Neutrophil (primary cell): ENCODE measurements at regions not wholly inside any gene's neighbourhood (a gene's known extent, or its start where the extent isn't known, plus 50 kb on each side); places are given as distances from the start of the nearest gene placed in this dataset.
A peak's percentile ranks its signal among the peaks of the same experiment; 100 is the strongest.
"Not testable (repeated sequence)": the region's sequence is repeated elsewhere in the genome, so short reads cannot be mapped to it uniquely, and the experiment has no call there.

ENCODE experiments used
- H3K27ac ChIP-seq: fragments of 200-600 bp; sonication (generic); 2 replicates; pipeline ENCODE4 v1.5.1; 2016; ENCODE audit warnings: mild to moderate bottlenecking, moderate library complexity
- H3K27me3 ChIP-seq: fragments of 200-600 bp; sonication (generic); 2 replicates; pipeline ENCODE4 v1.6.0; 2016; ENCODE audit warnings: mild to moderate bottlenecking
- H3K36me3 ChIP-seq: fragments of 200-600 bp; sonication (generic); 2 replicates; pipeline ENCODE4 v1.5.1; 2017
- H3K4me1 ChIP-seq, 2 experiments: fragments of 200-600 bp in 1 of 2; sonication (generic) in 1 of 2; 1 replicate in 1 of 2; 2 replicates in 1 of 2; pipeline versions ENCODE4 v1.5.1 to v1.6.1; 2013 to 2016; ENCODE audit warnings: low read depth in 1 of 2, low read length in 1 of 2, mild to moderate bottlenecking in 1 of 2, moderate library complexity in 1 of 2; ENCODE audit not compliant: control insufficient read depth in 1 of 2, insufficient read depth in 1 of 2
- H3K4me3 ChIP-seq, 2 experiments: fragments of 200-600 bp in 1 of 2; sonication (generic) in 1 of 2; 1 replicate in 1 of 2; 2 replicates in 1 of 2; pipeline ENCODE4 v1.5.1; 2013 to 2016; ENCODE audit warnings: low read depth in 1 of 2, low read length in 1 of 2, mild to moderate bottlenecking in 1 of 2, moderate library complexity in 1 of 2
- H3K9me3 ChIP-seq: fragments of 200-600 bp; sonication (generic); 2 replicates; pipeline ENCODE4 v1.5.1; 2016
- TF ChIP-seq, protein P1 (sequence below): fragments of 200-600 bp; sonication (generic); IDR thresholded peaks from 2 replicates; pipeline ENCODE4 v1.5.1; 2016; ENCODE audit warnings: antibody characterized with exemption

DNA sequence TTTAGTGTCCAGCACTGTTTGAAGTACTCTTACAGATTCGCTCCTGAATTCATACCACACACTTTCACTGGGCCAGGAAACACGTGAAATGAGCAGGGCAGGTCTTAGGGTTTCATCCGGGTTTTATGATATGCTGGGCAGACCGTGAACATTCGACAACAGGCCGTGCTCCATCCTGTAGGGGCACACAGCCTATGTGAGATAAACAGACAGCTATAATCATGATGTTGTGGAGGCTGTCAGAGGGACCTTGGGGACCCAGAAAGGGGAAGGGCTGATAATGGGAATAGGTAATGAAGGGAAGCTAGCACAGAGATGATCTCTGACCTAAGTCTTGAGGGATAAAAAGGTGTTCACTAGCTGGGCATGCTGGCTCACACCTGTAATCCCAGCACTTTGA, 110.4 kb downstream of the RIN2 start:
- peak overlapping the region; percentile 10 to 19 for H3K4me3 ChIP-seq
- TF ChIP-seq, protein P1, sequence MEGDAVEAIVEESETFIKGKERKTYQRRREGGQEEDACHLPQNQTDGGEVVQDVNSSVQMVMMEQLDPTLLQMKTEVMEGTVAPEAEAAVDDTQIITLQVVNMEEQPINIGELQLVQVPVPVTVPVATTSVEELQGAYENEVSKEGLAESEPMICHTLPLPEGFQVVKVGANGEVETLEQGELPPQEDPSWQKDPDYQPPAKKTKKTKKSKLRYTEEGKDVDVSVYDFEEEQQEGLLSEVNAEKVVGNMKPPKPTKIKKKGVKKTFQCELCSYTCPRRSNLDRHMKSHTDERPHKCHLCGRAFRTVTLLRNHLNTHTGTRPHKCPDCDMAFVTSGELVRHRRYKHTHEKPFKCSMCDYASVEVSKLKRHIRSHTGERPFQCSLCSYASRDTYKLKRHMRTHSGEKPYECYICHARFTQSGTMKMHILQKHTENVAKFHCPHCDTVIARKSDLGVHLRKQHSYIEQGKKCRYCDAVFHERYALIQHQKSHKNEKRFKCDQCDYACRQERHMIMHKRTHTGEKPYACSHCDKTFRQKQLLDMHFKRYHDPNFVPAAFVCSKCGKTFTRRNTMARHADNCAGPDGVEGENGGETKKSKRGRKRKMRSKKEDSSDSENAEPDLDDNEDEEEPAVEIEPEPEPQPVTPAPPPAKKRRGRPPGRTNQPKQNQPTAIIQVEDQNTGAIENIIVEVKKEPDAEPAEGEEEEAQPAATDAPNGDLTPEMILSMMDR, result no peak
- H3K4me1 ChIP-seq, result peaks cover 25 to 29% of the 10 kb centered on the region in 2 experiments
- H3K36me3 ChIP-seq, result no peaks in the 10 kb centered on the region
- H3K9me3 ChIP-seq, result peaks cover 3% of the 10 kb centered on the region
- H3K27ac ChIP-seq, result peak overlapping the region; percentile 83
- H3K27me3 ChIP-seq, result no peaks in the 10 kb centered on the region

DNA sequence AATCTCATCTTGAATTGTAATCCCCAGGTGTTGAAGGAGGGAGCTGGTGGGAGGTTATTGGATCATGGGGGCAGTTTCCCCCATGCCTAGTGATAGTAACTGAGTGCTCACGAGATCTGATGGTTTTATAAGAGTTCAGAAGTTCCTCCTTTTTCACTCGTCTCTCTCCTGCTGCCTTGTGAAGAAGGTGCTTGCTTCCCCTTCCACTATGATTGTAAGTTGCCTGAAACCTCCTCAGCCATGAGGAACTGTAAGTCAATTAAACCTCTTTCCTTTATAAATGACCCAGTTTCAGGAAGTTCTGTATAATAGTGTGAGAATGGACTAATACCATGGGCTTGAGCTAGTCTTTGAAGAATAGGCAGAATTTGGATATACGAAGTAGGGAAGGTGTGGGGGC, 113.9 kb downstream of the RIN2 start:
- H3K27ac ChIP-seq, result no peak overlapping the region
- TF ChIP-seq, protein P1, result no peak
- H3K4me3 ChIP-seq, result no peak overlapping the region
- H3K4me1 ChIP-seq, result peaks cover 24 to 29% of the 10 kb centered on the region in 2 experiments
- H3K36me3 ChIP-seq, result no peaks in the 10 kb centered on the region
- no peaks in the 10 kb centered on the region for H3K27me3 ChIP-seq
- H3K9me3 ChIP-seq, result peaks cover 3% of the 10 kb centered on the region

DNA sequence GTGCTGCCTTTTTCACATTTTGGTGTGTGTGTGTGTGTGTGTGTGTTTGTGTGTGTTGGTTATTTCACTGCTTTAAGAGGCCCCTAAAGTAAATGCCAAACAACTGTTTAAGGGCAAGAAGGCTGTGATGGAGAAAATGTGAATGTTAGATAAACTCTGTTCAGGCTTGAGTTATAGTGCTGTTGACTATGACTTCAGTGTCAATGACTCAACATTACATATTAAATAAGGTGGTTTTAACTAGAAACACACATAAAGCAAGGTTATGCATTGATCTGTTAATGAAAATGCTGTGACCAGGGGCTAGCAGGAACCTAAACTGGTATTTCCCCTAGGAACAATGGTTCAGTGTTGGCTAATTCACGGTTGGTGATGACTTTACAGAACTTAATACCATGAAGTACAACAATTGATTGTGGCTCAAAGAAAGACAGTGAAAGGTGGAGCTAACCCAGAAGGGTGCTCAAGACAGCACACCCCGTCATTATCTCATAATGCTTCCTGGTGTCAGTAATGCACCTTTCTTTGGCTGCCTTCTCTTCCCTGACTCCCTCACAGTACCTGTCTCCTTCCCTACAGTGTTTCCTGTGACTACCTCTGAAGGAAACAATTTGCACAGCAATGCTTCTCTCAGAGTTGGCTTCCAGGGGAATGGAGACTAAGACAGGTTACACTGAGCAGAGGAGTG, 116.1 kb downstream of the RIN2 start:
- H3K4me1 ChIP-seq, result peaks cover 3 to 7% of the 10 kb centered on the region in 2 experiments
- H3K9me3 ChIP-seq, result peaks cover 3% of the 10 kb centered on the region
- no peaks in the 10 kb centered on the region for H3K27me3 ChIP-seq
- no peak overlapping the region for H3K4me3 ChIP-seq
- no peak overlapping the region for H3K27ac ChIP-seq
- no peaks in the 10 kb centered on the region for H3K36me3 ChIP-seq
- TF ChIP-seq, protein P1, result no peak

DNA sequence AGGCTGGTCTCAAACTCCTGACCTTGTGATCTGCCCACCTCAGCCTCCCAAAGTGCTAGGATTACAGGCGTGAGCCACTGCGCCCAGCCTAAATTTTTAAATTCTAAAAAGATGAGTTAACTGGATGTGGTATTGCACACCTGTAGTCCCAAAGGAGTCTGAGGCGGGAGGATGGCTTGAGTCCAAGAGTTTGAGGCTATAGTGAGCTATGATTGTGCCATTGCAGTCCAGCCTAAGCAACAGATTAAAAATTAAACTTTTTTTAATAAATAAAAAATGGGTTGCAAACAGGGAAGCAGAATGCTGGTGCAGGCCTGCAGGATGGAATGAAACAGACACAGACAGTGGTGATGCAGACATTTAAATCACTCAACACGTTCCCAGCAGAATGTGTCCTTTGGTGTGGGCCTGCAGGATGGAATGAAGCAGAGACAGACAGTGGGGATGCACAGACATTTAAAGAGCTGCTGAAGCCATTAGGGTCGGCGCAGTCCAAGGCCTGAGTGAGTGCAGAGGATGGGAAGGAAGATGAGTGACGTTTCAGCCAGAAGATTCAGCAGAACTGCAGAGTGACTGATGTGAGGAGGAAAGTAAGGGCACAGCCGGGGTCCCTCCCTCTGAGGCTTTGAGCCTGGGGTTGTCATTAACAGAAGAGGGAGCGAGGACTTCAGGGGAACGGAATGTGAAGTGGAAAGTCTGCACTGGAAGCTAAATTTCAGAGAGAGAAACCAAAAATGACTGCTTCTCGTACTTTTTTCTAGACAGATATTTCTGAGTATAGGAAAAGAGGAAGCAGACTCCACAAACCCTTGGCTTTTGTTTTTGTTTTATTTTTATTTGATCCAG, 117.5 kb downstream of the RIN2 start:
- H3K36me3 ChIP-seq, result no peaks in the 10 kb centered on the region
- TF ChIP-seq, protein P1, result no peak
- H3K27ac ChIP-seq, result peak overlapping the region; percentile 64
- H3K27me3 ChIP-seq, result no peaks in the 10 kb centered on the region
- no peak overlapping the region for H3K4me3 ChIP-seq
- peaks cover 3 to 6% of the 10 kb centered on the region in 2 experiments for H3K4me1 ChIP-seq
- peaks cover 3% of the 10 kb centered on the region for H3K9me3 ChIP-seq

DNA sequence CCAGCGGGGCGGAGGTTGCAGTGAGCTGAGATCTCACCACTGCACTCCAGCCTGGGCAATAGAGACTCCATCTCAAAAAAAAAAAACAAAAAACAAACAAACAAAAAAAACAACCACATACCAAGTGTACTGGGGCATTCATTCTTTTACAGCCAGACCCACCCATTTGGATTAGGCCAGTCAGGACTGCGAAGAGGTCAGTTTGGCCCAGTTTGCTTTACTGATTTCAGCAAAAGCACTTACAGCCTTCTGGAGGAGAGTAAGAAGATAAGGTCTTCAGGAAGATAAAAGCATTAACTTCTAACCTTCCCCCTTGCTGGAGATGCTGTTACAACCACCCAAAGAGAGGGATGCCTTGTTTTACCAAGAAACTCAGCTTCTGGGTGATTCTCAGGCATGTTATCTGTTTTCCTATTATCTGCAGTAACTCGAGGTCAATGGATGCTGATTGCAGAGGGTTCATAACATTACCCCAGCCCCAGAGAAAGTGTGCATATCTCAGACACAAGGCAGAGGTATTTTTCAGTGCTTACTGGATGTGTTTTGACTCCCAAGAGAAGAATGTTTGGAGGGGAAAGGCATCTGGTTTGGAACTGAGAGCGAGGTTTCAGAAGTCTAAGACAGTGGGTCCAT, 118.9 kb downstream of the RIN2 start:
- Histone ChIP-seq H3K27ac (no peak overlapping the region), H3K36me3 (no peaks in the 10 kb centered on the region), H3K4me1 (peaks cover 3 to 6% of the 10 kb centered on the region in 2 experiments), H3K4me3 (no peak overlapping the region), H3K9me3 (peaks cover 3% of the 10 kb centered on the region), H3K27me3 (no peaks in the 10 kb centered on the region)
- TF ChIP-seq, protein P1, result no peak

DNA sequence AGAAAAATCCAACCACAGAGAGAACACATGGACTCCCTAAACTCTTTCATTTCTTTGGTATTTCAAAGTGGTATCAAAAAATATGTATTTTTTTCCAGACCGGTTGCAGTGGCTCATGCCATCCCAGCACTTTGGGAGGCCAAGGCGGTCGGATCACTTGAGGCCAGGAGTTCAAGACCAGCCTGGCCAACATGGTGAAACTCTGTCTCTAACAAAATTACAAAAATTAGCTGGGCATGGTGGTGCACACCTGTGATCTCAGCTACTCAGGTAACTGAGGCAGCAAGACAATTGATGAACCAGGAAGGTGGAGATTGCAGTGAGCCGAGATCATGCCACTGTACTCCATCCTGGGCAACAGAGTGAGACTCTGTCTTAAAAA, 121.8 kb downstream of the RIN2 start:
- H3K27me3 ChIP-seq, H3K9me3 ChIP-seq, H3K36me3 ChIP-seq, H3K27ac ChIP-seq, H3K4me1 ChIP-seq, H3K4me3 ChIP-seq: not testable (repeated sequence)
